ENCODE measurements at regions not wholly inside any gene's neighbourhood (a gene's known extent, or its start where the extent isn't known, plus 50 kb on each side); places are given as distances from the start of the nearest gene placed in this dataset.

DNA sequence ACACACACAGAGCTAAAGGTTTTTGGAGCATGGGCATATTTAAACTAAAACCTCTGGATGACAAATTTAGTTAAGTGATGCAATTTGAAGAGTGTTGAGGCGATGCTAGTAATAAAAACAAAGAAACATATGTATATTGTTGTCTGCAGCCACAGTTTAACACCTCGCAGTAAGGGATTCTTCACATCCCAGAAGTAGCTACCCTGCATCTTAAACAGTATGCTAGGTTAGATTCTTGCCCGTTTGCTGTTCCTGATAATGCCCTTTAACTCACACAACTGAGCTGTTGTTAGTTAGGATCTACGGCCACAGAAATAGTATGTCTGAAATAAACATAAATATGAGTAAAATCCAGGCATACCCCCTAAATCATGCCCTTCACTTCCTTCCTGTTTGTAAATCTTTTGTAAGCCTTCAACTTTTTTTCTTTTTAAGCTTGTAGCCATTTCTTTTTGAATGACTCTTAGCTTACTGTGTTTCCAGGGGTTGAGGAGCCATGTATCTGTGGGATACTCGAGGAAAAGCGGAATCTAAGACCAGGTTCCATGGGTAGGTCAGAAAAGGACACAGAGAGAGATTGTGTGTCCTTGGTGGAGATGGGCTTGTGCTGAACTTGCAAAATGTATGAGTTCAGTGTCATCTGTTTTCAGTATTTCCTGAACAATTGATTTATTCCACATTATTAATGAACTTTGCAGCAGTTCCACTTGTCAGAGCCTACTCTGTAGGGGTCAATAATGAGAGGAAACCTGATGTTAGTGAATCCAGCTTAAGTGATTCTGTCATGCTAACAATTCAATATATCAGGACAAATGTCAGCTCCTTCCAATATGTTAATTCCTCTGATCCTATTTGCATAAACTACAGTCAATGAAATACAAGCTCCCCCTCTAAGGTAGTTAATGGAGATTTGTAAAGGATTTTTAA, 349.6 kb downstream of the GPAT3 start:
- no peak for DNase-seq
- Histone ChIP-seq H3K36me3 (ENCODE audit: control insufficient read depth in 4 of 4, insufficient read depth in 4 of 4, low read length in 3 of 4) (no peaks in the 10 kb centered on the region), H3K27ac (ENCODE audit: insufficient read depth in 1 of 2, low read depth in 1 of 2, low read length in 2 of 2, poor library complexity in 1 of 2, severe bottlenecking in 2 of 2) (no peak overlapping the region), H3K27me3 (replicated peaks in 2 of 5; ENCODE audit: control insufficient read depth in 4 of 5, insufficient read depth in 5 of 5, low read length in 4 of 5) (no peaks in the 10 kb centered on the region), H3K9me3 (ENCODE audit: control extremely low read depth in 1 of 5, control insufficient read depth in 4 of 5, insufficient read depth in 2 of 5, low read depth in 1 of 5, low read length in 4 of 5) (no peaks in the 10 kb centered on the region), H3K4me3 (ENCODE audit: control insufficient read depth in 1 of 7, extremely low read depth in 1 of 7, insufficient read depth in 4 of 7, low read depth in 2 of 7, low read length in 6 of 7) (no peak overlapping the region), H3K4me1 (ENCODE audit: control extremely low read depth in 1 of 4, control insufficient read depth in 4 of 4, insufficient read depth in 4 of 4, low read length in 3 of 4) (no peaks in the 10 kb centered on the region)
- ChIA-PET CTCF (interaction anchor here (1.6 kb wide), 1 partner anchor 15 kb away, joined by 4 read pairs; no protein-coding TSS in a partner anchor), POLR2A (no interaction called here)
- WGBS (ENCODE audit: insufficient coverage): no CpG with 5 or more reads among the region's 6 CpGs

DNA sequence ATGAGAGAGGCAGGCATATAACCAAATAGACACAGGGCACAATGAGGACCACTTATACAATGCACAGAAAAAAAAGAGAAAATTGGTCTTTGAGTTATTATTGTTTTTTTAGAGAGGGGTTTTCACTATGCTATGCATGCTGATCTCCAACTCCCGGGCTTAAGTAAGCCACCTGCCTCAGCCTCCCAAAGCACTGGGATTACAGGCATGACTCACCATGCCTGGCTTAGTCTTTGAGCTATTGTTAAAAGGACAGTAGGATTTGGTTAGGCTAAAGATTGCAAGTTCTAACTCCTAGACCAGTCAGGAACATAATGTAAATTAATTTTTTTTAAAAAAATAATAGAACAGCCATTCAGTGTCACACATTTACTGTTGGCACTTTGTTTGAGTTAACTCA, 340.1 kb downstream of the GPAT3 start:
- POLR2A ChIA-PET: no interaction called here
- no CpG with 5 or more reads among the region's 1 CpG for WGBS (ENCODE audit: insufficient coverage)
- Histone ChIP-seq H3K27ac (ENCODE audit: insufficient read depth in 1 of 2, low read depth in 1 of 2, low read length in 2 of 2, poor library complexity in 1 of 2, severe bottlenecking in 2 of 2) (no peak overlapping the region), H3K4me1 (ENCODE audit: control extremely low read depth in 1 of 4, control insufficient read depth in 4 of 4, insufficient read depth in 4 of 4, low read length in 3 of 4) (no peaks in the 10 kb centered on the region), H3K9me3 (ENCODE audit: control extremely low read depth in 1 of 5, control insufficient read depth in 4 of 5, insufficient read depth in 2 of 5, low read depth in 1 of 5, low read length in 4 of 5) (no peaks in the 10 kb centered on the region), H3K36me3 (ENCODE audit: control insufficient read depth in 4 of 4, insufficient read depth in 4 of 4, low read length in 3 of 4) (no peaks in the 10 kb centered on the region), H3K27me3 (replicated peaks in 2 of 5; ENCODE audit: control insufficient read depth in 4 of 5, insufficient read depth in 5 of 5, low read length in 4 of 5) (peaks cover 0 to 2% (median 0%) of the 10 kb centered on the region in 5 experiments), H3K4me3 (ENCODE audit: control insufficient read depth in 1 of 7, extremely low read depth in 1 of 7, insufficient read depth in 4 of 7, low read depth in 2 of 7, low read length in 6 of 7) (no peak overlapping the region)
- no peak for DNase-seq
- CTCF ChIA-PET: no interaction called here

DNA sequence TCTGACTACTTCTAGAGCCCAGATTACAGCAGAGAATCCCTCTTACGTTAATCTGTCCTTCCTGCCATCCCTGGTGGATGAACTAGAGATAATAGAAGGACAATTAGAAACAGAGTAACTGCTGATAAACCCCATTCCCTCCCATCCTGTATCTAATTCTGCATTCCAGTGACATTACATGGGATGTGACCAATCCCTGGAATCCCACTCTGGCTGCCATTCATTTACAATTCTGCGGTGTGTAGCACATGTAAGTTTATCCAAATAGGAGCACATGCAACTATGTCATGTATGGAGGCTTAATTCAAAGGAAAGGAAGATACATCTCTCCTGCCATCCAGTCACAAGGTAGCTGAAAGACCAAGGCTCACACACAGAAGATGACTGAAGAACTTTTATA, 339.5 kb downstream of the GPAT3 start:
- CTCF ChIA-PET: no interaction called here
- H3K9me3 ChIP-seq (ENCODE audit: control extremely low read depth in 1 of 5, control insufficient read depth in 4 of 5, insufficient read depth in 2 of 5, low read depth in 1 of 5, low read length in 4 of 5): no peaks in the 10 kb centered on the region
- H3K27ac ChIP-seq (ENCODE audit: insufficient read depth in 1 of 2, low read depth in 1 of 2, low read length in 2 of 2, poor library complexity in 1 of 2, severe bottlenecking in 2 of 2): no peak overlapping the region
- no peak for DNase-seq
- H3K4me1 ChIP-seq (ENCODE audit: control extremely low read depth in 1 of 4, control insufficient read depth in 4 of 4, insufficient read depth in 4 of 4, low read length in 3 of 4): no peaks in the 10 kb centered on the region
- no CpG with 5 or more reads among the region's 2 CpGs for WGBS (ENCODE audit: insufficient coverage)
- POLR2A ChIA-PET: no interaction called here
- H3K27me3 ChIP-seq (replicated peaks in 2 of 5; ENCODE audit: control insufficient read depth in 4 of 5, insufficient read depth in 5 of 5, low read length in 4 of 5): peaks cover 0 to 2% (median 0%) of the 10 kb centered on the region in 5 experiments
- no peaks in the 10 kb centered on the region for H3K36me3 ChIP-seq (ENCODE audit: control insufficient read depth in 4 of 4, insufficient read depth in 4 of 4, low read length in 3 of 4)
- no peak overlapping the region for H3K4me3 ChIP-seq (ENCODE audit: control insufficient read depth in 1 of 7, extremely low read depth in 1 of 7, insufficient read depth in 4 of 7, low read depth in 2 of 7, low read length in 6 of 7)

DNA sequence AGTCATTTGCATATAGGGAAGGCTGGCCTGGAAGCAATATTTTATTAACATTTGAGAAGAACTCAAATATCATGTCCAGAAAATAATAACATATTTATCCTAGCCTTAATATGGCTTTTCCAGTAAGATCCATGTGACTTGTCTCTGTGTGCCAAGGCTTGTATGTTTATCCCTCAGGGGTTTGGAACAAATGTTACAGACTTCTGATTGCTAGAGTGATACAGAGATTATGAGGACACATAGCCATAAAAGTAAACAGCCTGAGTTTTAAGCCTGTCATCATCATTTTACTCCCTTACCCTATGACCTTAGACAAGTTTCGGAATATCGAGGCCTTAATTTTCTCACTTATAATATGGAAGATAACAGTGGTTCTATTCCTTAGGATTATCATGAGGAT, 338.1 kb downstream of the GPAT3 start:
- Histone ChIP-seq H3K4me3 (ENCODE audit: control insufficient read depth in 1 of 7, extremely low read depth in 1 of 7, insufficient read depth in 4 of 7, low read depth in 2 of 7, low read length in 6 of 7) (no peak overlapping the region), H3K4me1 (ENCODE audit: control extremely low read depth in 1 of 4, control insufficient read depth in 4 of 4, insufficient read depth in 4 of 4, low read length in 3 of 4) (no peaks in the 10 kb centered on the region), H3K27me3 (replicated peaks in 2 of 5; ENCODE audit: control insufficient read depth in 4 of 5, insufficient read depth in 5 of 5, low read length in 4 of 5) (peaks cover 0 to 3% (median 0%) of the 10 kb centered on the region in 5 experiments), H3K9me3 (ENCODE audit: control extremely low read depth in 1 of 5, control insufficient read depth in 4 of 5, insufficient read depth in 2 of 5, low read depth in 1 of 5, low read length in 4 of 5) (no peaks in the 10 kb centered on the region), H3K36me3 (ENCODE audit: control insufficient read depth in 4 of 4, insufficient read depth in 4 of 4, low read length in 3 of 4) (no peaks in the 10 kb centered on the region), H3K27ac (ENCODE audit: insufficient read depth in 1 of 2, low read depth in 1 of 2, low read length in 2 of 2, poor library complexity in 1 of 2, severe bottlenecking in 2 of 2) (no peak overlapping the region)
- DNase-seq: no peak
- CTCF ChIA-PET: no interaction called here
- POLR2A ChIA-PET: no interaction called here
- WGBS (ENCODE audit: insufficient coverage): no CpG with 5 or more reads among the region's 2 CpGs

DNA sequence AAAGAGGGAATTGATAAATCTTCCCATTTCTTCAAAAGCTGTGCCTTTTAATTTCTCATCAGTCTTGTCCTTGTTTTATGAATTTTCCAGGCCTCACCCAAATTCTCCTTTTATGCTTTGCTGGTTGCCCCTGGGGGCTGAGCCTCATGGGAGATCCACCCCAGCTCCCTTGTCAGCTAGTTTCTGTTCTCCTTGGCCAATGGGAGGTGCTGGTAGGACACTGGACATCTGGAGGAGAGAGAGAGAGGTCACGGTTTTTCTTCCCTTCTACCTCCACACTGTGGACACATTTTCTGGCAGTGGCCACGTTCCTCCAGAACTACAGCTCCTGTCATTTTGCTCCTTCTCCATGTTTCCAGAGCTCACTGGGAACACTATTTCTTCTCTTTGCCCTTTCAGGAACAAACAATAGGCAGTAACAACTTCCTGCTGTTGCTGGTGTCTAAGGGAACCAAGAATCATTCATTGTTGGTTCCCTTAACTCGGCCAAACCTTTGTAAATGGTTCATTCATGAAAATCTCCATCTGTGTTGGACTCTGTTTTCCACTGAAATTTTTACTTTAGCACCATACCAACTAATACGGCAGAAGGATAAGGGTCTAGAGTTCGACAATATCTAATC, 334.5 kb downstream of the GPAT3 start:
- no peaks in the 10 kb centered on the region for H3K9me3 ChIP-seq (ENCODE audit: control extremely low read depth in 1 of 5, control insufficient read depth in 4 of 5, insufficient read depth in 2 of 5, low read depth in 1 of 5, low read length in 4 of 5)
- POLR2A ChIA-PET: no interaction called here

DNA sequence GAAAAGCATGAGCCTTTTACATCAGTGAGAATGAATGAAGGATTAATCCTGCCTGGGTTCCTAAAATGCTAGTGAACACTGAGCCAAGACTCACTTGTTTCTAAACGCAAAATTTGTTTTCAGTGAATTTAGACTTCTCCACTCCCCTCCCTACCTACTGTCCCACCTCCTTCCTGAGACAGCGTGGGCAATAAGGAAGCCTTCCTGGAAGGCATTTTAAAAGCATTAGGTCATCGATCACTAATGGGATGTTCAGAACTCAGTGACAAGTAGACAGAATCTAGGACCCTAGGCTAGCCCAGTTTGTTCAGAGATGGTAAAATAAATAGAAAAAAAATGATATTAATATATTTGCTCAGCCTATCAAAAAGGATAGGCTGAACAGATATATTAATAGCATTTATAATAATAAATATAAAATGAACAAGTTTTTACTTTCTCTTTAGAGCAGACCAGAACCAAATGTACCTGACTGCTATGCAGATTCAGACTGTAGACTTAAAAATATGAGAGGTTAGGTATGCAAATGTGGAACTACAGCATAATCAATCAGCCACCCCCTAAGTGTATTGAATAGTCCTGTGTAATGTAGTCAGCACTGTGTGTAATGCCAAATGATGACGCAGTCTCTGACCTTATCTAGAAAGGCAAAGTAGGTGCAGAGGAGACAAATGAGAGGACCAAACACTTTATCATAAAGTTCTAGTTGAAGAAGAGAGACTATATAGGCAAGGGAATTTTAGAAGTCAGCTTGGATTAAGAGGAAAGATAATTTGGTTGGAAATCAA, 331.1 kb downstream of the GPAT3 start:
- H3K27me3 ChIP-seq (replicated peaks in 2 of 5; ENCODE audit: control insufficient read depth in 4 of 5, insufficient read depth in 5 of 5, low read length in 4 of 5): peaks cover 0 to 3% (median 0%) of the 10 kb centered on the region in 5 experiments
- no peaks in the 10 kb centered on the region for H3K4me1 ChIP-seq (ENCODE audit: control extremely low read depth in 1 of 4, control insufficient read depth in 4 of 4, insufficient read depth in 4 of 4, low read length in 3 of 4)
- peaks cover 0 to 1% (median 0%) of the 10 kb centered on the region in 5 experiments for H3K9me3 ChIP-seq (ENCODE audit: control extremely low read depth in 1 of 5, control insufficient read depth in 4 of 5, insufficient read depth in 2 of 5, low read depth in 1 of 5, low read length in 4 of 5)
- no peaks in the 10 kb centered on the region for H3K36me3 ChIP-seq (ENCODE audit: control insufficient read depth in 4 of 4, insufficient read depth in 4 of 4, low read length in 3 of 4)
- no peak overlapping the region for H3K27ac ChIP-seq (ENCODE audit: insufficient read depth in 1 of 2, low read depth in 1 of 2, low read length in 2 of 2, poor library complexity in 1 of 2, severe bottlenecking in 2 of 2)
- POLR2A ChIA-PET: no interaction called here
- 67% methylated on average over 2 of the region's 4 CpGs for WGBS (ENCODE audit: insufficient coverage)
- CTCF ChIA-PET: no interaction called here
- no peak overlapping the region for H3K4me3 ChIP-seq (ENCODE audit: control insufficient read depth in 1 of 7, extremely low read depth in 1 of 7, insufficient read depth in 4 of 7, low read depth in 2 of 7, low read length in 6 of 7)
- no peak for DNase-seq

More for the DNA sequence above, 334.5 kb downstream of the GPAT3 start:
- H3K4me1 ChIP-seq (ENCODE audit: control extremely low read depth in 1 of 4, control insufficient read depth in 4 of 4, insufficient read depth in 4 of 4, low read length in 3 of 4): no peaks in the 10 kb centered on the region
- WGBS (ENCODE audit: insufficient coverage): 59% methylated on average over 3 of the region's 5 CpGs
- H3K27ac ChIP-seq (ENCODE audit: insufficient read depth in 1 of 2, low read depth in 1 of 2, low read length in 2 of 2, poor library complexity in 1 of 2, severe bottlenecking in 2 of 2): no peak overlapping the region
- no peak overlapping the region for H3K4me3 ChIP-seq (ENCODE audit: control insufficient read depth in 1 of 7, extremely low read depth in 1 of 7, insufficient read depth in 4 of 7, low read depth in 2 of 7, low read length in 6 of 7)
- no peak for DNase-seq
- peaks cover 0 to 3% (median 0%) of the 10 kb centered on the region in 5 experiments for H3K27me3 ChIP-seq (replicated peaks in 2 of 5; ENCODE audit: control insufficient read depth in 4 of 5, insufficient read depth in 5 of 5, low read length in 4 of 5)
- H3K36me3 ChIP-seq (ENCODE audit: control insufficient read depth in 4 of 4, insufficient read depth in 4 of 4, low read length in 3 of 4): no peaks in the 10 kb centered on the region
- CTCF ChIA-PET: interaction anchor here (1.5 kb wide), 1 partner anchor 15 kb away, joined by 4 read pairs; no protein-coding TSS in a partner anchor

All from common myeloid progenitor, CD34-positive (primary cell).